WTC11 (cell line): ENCODE measurements at regions not wholly inside any gene's neighbourhood (a gene's known extent, or its start where the extent isn't known, plus 50 kb on each side); places are given as distances from the start of the nearest gene placed in this dataset.

ENCODE experiments used
- ATAC-seq: fragments of 200-7000 bp; cut with Tn5 transposase; 2 replicates; pipeline ENCODE4 v1.10.0; 2021; ENCODE audit warnings: mild to moderate bottlenecking, moderate library complexity
- CTCF ChIA-PET: fragments of 300-600 bp; sonication (Branson Sonifier 250); formaldehyde crosslinking; loops from one replicate; lab custom pipeline; 2021; ENCODE audit warnings: antibody characterized with exemption; lab: Charles Lee
- POLR2A ChIA-PET: fragments of 350-600 bp; sonication (Branson Sonifier 250); formaldehyde crosslinking; loops from one replicate; lab custom pipeline; 2021; ENCODE audit warnings: antibody characterized with exemption; lab: Charles Lee
- DNase-seq: peaks from one replicate; pipeline ENCODE4 v3.0.0; 2021; ENCODE audit warnings: low spot score
- H3K27ac Mint-ChIP-seq: 2 replicates; pipeline ENCODE4 v1.8.0; 2021; ENCODE audit warnings: mixed read lengths
- H3K27me3 Mint-ChIP-seq: 2 replicates; pipeline ENCODE4 v1.8.0; 2021; ENCODE audit warnings: low read depth, mild to moderate bottlenecking, moderate library complexity, mixed read lengths
- H3K36me3 Mint-ChIP-seq: 2 replicates; pipeline ENCODE4 v1.8.0; 2021; ENCODE audit warnings: mixed read lengths
- H3K4me1 Mint-ChIP-seq: 2 replicates; pipeline ENCODE4 v1.8.0; 2022; ENCODE audit warnings: mixed read lengths
- H3K4me3 Mint-ChIP-seq: 2 replicates; pipeline ENCODE4 v1.8.0; 2021; ENCODE audit warnings: mild to moderate bottlenecking, moderate library complexity, mixed read lengths
- H3K9me3 Mint-ChIP-seq: 2 replicates; pipeline ENCODE4 v1.8.0; 2021; ENCODE audit warnings: mixed read lengths
- AFF4 ChIP-seq: sonication (generic); formaldehyde crosslinking; IDR thresholded peaks from 2 replicates; pipeline ENCODE4 v1.8.1; 2023; ENCODE audit warnings: mild to moderate bottlenecking, missing genetic modification reagents, borderline replicate concordance
- ATF1 ChIP-seq: sonication (generic); formaldehyde crosslinking; IDR thresholded peaks from 2 replicates; pipeline ENCODE4 v1.8.1; 2023; ENCODE audit warnings: mild to moderate bottlenecking, moderate library complexity, missing genetic modification reagents
- CDX4 ChIP-seq: fragments of 250-450 bp; sonication (Bioruptor Pico); IDR thresholded peaks from 2 replicates; pipeline ENCODE4 v1.9.0; 2021; ENCODE audit warnings: moderate library complexity, mild to moderate bottlenecking, inconsistent platforms, borderline replicate concordance
- E2F5 ChIP-seq: sonication (generic); formaldehyde crosslinking; IDR thresholded peaks from 2 replicates; pipeline ENCODE4 v1.8.1; 2022; ENCODE audit warnings: mild to moderate bottlenecking, moderate library complexity, missing genetic modification reagents
- ELF4 ChIP-seq: sonication (generic); formaldehyde crosslinking; IDR thresholded peaks from 2 replicates; pipeline ENCODE4 v1.8.1; 2022; ENCODE audit warnings: low read depth, mild to moderate bottlenecking, moderate library complexity, missing genetic modification reagents
- EMX1 ChIP-seq: fragments of 250-450 bp; sonication (Bioruptor Pico); IDR thresholded peaks from 2 replicates; pipeline ENCODE4 v1.8.0; 2021; ENCODE audit warnings: mild to moderate bottlenecking
- FOXJ3 ChIP-seq: sonication (generic); formaldehyde crosslinking; IDR thresholded peaks from 2 replicates; pipeline ENCODE4 v1.9.0; 2021; ENCODE audit warnings: missing genetic modification reagents, mild to moderate bottlenecking, borderline replicate concordance
- GTF2I ChIP-seq: fragments of 250-450 bp; sonication (Bioruptor Pico); conservative IDR thresholded peaks from 2 replicates; pipeline ENCODE4 v1.4.0; 2021; ENCODE audit warnings: mild to moderate bottlenecking
- NFE2L1 ChIP-seq: sonication (generic); formaldehyde crosslinking; IDR thresholded peaks from 2 replicates; pipeline ENCODE4 v1.8.1; 2023; ENCODE audit warnings: missing genetic modification reagents
- NFYB ChIP-seq: sonication (generic); formaldehyde crosslinking; conservative IDR thresholded peaks from 2 replicates; pipeline ENCODE4 v1.8.0; 2022; ENCODE audit warnings: low read depth, missing genetic modification reagents
- SMAD4 ChIP-seq: sonication (generic); formaldehyde crosslinking; IDR thresholded peaks from 2 replicates; pipeline ENCODE4 v1.8.0; 2022; ENCODE audit warnings: mild to moderate bottlenecking, missing genetic modification reagents
- SP1 ChIP-seq: sonication (generic); formaldehyde crosslinking; conservative IDR thresholded peaks from 2 replicates; pipeline ENCODE4 v1.8.1; 2022; ENCODE audit warnings: missing genetic modification reagents
- TEAD4 ChIP-seq: sonication (generic); formaldehyde crosslinking; IDR thresholded peaks from 2 replicates; pipeline ENCODE4 v1.8.0; 2022; ENCODE audit warnings: mild to moderate bottlenecking, missing genetic modification reagents
- ZNF281 ChIP-seq: sonication (generic); formaldehyde crosslinking; IDR thresholded peaks from 2 replicates; pipeline ENCODE4 v1.8.0; 2023; ENCODE audit warnings: mild to moderate bottlenecking, missing genetic modification reagents
- ZNF416 ChIP-seq: fragments of 250-450 bp; sonication (Bioruptor Pico); IDR thresholded peaks from 2 replicates; pipeline ENCODE4 v1.9.0; 2021; ENCODE audit warnings: mild to moderate bottlenecking, inconsistent platforms
- ZNF423 ChIP-seq: fragments of 250-450 bp; sonication (Bioruptor Pico); IDR thresholded peaks from 2 replicates; pipeline ENCODE4 v2.1.2; 2022; ENCODE audit warnings: mild to moderate bottlenecking, moderate library complexity
- ZNF512 ChIP-seq: sonication (generic); formaldehyde crosslinking; IDR thresholded peaks from 2 replicates; pipeline ENCODE4 v1.8.1; 2022; ENCODE audit warnings: missing genetic modification reagents, borderline replicate concordance
- TF ChIP-seq, protein P1 (sequence below): fragments of 250-450 bp; sonication (Bioruptor Pico); IDR thresholded peaks from 2 replicates; pipeline ENCODE4 v1.8.0; 2021; ENCODE audit warnings: mild to moderate bottlenecking
- TF ChIP-seq, protein P2 (sequence below): sonication (generic); formaldehyde crosslinking; IDR thresholded peaks from 2 replicates; pipeline ENCODE4 v1.8.1; 2022; ENCODE audit warnings: mild to moderate bottlenecking, missing genetic modification reagents, moderate library complexity, borderline replicate concordance
- TF ChIP-seq, protein P3 (sequence below): sonication (generic); formaldehyde crosslinking; IDR thresholded peaks from 2 replicates; pipeline ENCODE4 v1.8.1; 2023; ENCODE audit warnings: mild to moderate bottlenecking, missing genetic modification reagents, moderate library complexity

GRCh38 chr4:81905971-81906370 is 434.3 kb upstream of the RASGEF1B start:
- no peak for ATAC-seq
- H3K4me1 Mint-ChIP-seq = no peaks in the 10 kb centered on the region
- H3K9me3 Mint-ChIP-seq = no peaks in the 10 kb centered on the region
- no peak for TF ChIP-seq FOXJ3 (CRISPR knock-in tag)
- no peak for TF ChIP-seq ZNF423 (CRISPR knock-in tag)
- no peak for TF ChIP-seq SP1
- no peak for TF ChIP-seq NFYB (CRISPR knock-in tag)
- TF ChIP-seq NFE2L1 (CRISPR knock-in tag) = no peak
- TF ChIP-seq ZNF281 (CRISPR knock-in tag) = no peak
- TF ChIP-seq GTF2I (CRISPR knock-in tag) = no peak
- no peak for TF ChIP-seq EMX1
- no peak for TF ChIP-seq ZNF416 (CRISPR knock-in tag)
- TF ChIP-seq CDX4 (CRISPR knock-in tag) = no peak
- no peak for TF ChIP-seq ZNF512 (CRISPR knock-in tag)
- TF ChIP-seq E2F5 = no peak
- TF ChIP-seq, protein P1, sequence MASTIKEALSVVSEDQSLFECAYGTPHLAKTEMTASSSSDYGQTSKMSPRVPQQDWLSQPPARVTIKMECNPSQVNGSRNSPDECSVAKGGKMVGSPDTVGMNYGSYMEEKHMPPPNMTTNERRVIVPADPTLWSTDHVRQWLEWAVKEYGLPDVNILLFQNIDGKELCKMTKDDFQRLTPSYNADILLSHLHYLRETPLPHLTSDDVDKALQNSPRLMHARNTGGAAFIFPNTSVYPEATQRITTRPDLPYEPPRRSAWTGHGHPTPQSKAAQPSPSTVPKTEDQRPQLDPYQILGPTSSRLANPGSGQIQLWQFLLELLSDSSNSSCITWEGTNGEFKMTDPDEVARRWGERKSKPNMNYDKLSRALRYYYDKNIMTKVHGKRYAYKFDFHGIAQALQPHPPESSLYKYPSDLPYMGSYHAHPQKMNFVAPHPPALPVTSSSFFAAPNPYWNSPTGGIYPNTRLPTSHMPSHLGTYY = no peak
- TF ChIP-seq, protein P2, sequence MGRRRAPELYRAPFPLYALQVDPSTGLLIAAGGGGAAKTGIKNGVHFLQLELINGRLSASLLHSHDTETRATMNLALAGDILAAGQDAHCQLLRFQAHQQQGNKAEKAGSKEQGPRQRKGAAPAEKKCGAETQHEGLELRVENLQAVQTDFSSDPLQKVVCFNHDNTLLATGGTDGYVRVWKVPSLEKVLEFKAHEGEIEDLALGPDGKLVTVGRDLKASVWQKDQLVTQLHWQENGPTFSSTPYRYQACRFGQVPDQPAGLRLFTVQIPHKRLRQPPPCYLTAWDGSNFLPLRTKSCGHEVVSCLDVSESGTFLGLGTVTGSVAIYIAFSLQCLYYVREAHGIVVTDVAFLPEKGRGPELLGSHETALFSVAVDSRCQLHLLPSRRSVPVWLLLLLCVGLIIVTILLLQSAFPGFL (CRISPR knock-in tag) = no peak
- TF ChIP-seq TEAD4 (CRISPR knock-in tag) = no peak
- TF ChIP-seq AFF4 = no peak
- no peak for TF ChIP-seq SMAD4
- TF ChIP-seq ATF1 = no peak
- TF ChIP-seq ELF4 (CRISPR knock-in tag) = no peak
- TF ChIP-seq, protein P3, sequence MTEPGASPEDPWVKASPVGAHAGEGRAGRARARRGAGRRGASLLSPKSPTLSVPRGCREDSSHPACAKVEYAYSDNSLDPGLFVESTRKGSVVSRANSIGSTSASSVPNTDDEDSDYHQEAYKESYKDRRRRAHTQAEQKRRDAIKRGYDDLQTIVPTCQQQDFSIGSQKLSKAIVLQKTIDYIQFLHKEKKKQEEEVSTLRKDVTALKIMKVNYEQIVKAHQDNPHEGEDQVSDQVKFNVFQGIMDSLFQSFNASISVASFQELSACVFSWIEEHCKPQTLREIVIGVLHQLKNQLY (CRISPR knock-in tag) = no peak
- no peaks in the 10 kb centered on the region for H3K36me3 Mint-ChIP-seq
- DNase-seq = no peak
- H3K27ac Mint-ChIP-seq = no peak overlapping the region
- H3K27me3 Mint-ChIP-seq = no peaks in the 10 kb centered on the region; the same call in 1 of the 2 replicates
- no peak overlapping the region for H3K4me3 Mint-ChIP-seq
- ChIA-PET POLR2A (no interaction called here), CTCF (interaction anchor here (0.8 kb wide), 1 partner anchor 13 kb away, joined by 3 read pairs; no protein-coding TSS in a partner anchor)
